HG02678 (cell line): ENCODE measurements at regions not wholly inside any gene's neighbourhood (a gene's known extent, or its start where the extent isn't known, plus 50 kb on each side); places are given as distances from the start of the nearest gene placed in this dataset.
"Not testable (repeated sequence)": the region's sequence is repeated elsewhere in the genome, so short reads cannot be mapped to it uniquely, and the experiment has no call there.

Experiments used
- ATAC-seq: cut with Tn5 transposase; IDR thresholded peaks from one replicate; pipeline ENCODE4 v1.9.1; 2021; ENCODE audit warnings: mild to moderate bottlenecking, moderate library complexity; ENCODE audit not compliant: unreplicated experiment

DNA sequence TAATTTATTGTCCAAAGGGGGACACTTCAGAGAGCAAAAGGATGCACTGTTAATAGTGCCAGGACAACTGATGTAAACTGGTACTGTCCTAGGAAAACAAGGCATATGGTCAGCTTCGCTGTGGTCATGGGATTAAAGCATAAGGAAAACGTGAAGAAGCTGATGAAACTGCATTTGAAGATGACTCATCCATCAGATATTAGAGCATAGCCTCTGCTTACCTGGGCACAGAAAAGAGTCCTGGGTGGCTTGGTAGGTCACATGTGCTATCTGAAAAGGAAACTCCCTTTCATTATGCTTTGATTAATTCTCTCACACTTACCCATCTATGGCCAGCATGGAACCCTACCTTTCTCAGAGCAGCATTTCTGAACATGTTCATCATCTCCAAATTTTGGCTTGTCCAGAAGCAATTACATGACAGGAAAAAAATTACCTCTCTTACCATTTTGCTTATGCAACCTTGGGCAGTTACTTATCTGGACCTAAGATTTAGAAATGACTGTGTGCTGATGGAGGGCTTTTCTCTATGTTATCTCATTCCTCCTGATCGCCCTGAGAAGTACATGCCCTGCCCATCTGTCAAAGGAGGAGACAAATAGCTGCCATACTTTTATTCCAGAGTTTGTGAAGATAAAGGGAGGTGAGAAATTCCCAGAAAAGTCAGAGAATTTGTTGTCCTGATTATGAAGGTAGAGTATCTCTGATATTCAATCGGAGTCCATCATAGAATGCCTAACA lies 275.3 kb upstream of the SLC14A2 start:
- ATAC-seq, result no peak

GRCh38 chr18:45340884-45341283 lies 274.4 kb upstream of the SLC14A2 start:
- no peak for ATAC-seq

- no peak for ATAC-seq
Measured at GRCh38 chr18:45341454-45341853, 273.8 kb upstream of the SLC14A2 start.

GRCh38 chr18:45342166-45342565 lies 273.1 kb upstream of the SLC14A2 start:
- no peak for ATAC-seq

- no peak for ATAC-seq
Measured at GRCh38 chr18:45342653-45343052, 272.6 kb upstream of the SLC14A2 start.

DNA sequence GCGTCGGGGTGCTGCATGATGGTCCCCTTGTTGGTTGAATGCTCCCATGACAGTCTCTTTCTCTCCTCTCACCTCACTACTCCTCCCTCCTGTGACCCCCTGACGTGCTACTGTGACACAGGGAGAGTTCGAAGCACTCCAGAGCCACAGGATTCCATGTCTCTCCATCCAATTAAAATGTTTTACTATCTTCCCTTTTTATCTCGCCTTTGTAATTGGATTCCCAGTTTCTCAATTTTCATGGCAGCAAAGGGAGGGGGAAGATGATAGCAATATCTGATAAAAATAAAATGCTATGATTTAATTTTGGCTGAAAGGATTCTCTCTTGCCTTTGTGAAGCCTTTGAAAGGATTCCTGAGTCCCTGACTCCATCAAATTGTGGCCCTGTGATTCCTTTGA lies 271.9 kb upstream of the SLC14A2 start:
- ATAC-seq, result no peak

GRCh38 chr18:45344680-45345079 lies 270.6 kb upstream of the SLC14A2 start:
- not testable (repeated sequence) for ATAC-seq

DNA sequence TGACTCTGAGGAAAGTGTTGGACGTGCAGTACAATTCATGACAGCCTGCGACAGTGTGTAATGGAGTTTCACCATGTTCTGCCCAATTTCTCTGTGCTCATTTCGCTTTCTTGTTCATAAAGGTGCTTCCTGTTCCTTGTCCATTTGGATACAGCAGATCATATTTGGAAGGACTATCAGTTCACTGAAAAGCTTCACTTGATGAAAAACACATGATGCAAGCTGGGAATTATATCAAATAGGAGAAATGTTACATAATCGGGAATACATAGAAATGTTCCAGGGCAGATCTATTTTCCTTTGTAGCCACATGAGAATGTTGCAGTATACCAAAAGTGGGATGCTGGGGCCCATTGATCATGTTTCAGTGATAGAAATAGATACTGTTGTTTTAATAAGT lies 266.3 kb upstream of the SLC14A2 start:
- no peak for ATAC-seq

DNA sequence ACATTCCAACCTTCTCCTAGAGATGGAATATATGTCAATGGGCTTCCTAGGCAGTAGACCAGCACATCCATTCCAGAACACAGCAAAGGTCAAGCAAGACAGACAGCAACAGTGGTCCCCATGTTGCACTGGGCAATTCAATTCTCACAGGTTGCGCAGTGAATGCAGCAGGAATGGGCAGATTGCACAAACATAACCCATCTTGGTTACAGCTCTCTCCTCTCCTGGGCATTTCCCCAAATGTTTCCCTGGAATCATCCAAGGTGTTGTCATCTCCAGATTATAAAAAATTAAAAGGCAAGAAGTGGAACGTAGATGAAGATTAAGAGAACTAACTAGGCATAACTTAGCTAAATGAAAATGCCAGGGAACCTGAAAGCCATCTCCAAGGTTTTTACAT lies 265.8 kb upstream of the SLC14A2 start:
- ATAC-seq, result no peak

- no peak for ATAC-seq
Measured at GRCh38 chr18:45350404-45351156, 264.7 kb upstream of the SLC14A2 start.

DNA sequence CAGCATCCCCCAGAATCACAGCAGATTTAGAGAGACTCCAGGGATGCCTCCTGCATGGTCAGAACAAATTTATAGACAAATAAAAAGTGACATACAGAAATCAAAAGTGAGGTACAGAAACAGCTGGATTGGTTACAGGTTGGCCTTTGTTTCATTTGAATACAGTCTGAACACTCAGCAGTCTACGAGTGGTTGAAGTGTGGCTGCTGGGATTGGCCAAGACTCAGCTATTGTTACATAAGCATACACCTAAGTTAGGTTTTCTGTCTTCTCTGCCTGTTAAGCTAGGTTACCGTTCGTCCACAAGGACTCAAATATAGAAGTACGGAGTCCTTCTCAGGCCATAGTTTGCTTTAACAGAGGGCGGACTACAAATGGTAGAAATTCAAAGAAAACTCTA lies 262.4 kb upstream of the SLC14A2 start:
- no peak for ATAC-seq

DNA sequence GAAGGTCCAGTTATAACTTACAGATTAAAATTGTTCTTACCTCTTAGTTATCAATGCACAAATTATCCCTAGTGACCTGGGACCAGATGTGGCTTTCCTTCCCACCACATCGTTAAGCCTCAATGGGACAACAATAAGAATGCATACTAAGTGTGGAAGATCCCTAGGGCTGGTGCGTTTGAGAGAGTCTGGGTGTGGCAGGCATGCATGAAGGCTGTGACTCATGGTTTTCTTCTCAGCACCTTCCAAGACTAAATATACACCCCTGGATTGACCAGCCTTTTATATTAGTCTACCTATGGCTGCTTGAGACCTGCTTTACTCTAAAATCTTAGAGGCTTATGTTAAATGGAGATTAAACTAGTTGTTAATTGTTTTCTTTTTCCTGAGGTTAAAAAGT lies 261.7 kb upstream of the SLC14A2 start:
- no peak for ATAC-seq

DNA sequence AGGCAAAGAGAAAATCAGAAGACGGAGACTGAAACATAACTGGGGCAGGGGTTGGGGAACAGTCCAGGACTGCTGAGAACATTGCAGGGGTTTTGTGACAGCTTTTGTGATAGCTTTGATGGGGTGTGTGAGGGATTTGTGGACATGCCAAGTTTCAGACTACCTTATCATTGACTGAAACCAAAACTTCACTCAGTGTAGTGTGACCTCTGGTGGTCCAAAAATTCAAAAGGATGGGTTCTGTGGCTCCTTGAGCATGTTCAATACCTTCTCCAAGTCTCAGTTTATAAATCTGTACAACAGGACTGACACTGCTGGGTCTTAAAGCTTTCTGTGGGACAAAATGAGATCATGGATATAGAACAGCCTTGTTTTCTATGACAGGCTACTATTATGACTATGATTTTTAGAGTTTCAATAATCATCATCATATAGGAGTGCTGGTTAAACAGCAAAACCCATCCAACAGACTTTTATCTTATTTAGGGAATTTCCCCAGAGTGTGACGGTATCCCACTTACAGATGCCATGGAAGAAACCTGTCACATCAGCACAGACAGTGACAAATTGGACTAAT lies 259.2 kb upstream of the SLC14A2 start:
- ATAC-seq, result no peak

GRCh38 chr18:45357686-45358470 lies 257.4 kb upstream of the SLC14A2 start:
- no peak for ATAC-seq

DNA sequence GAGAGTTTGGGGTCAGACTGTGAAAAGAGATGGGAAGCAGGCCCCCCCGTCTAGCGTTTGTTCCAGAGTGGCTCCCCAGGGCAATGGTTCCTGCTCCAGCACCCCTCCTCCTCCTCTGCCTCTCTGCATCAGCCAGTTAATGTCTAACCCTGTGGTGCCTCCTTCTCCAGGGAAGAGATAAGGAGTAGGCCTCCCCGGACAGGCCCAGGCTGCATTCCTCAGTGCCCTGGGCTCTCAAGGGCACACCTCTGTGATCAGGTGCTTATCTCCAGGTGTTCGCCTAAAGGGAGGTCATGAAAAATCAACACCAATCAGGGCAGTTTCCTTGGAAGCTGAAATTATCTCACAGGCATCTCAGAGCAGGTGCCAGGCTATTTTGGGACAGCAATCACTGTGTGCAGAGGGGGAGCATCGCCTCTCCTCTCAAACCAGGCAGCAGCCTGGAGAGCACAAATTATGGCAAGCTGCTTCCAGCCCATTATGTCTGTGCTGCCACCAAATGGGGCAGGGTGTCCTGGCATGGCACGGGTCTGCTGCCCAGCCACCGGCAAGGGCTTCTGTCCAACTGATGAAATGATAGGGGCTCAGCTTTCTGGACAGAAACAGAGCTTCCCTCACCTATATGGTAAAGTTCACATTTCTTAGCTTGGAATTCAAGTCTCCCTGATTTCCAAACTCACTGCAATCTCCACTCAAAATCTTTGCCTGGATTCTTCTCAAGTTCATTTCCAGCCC lies 255.8 kb upstream of the SLC14A2 start:
- ATAC-seq, result no peak

DNA sequence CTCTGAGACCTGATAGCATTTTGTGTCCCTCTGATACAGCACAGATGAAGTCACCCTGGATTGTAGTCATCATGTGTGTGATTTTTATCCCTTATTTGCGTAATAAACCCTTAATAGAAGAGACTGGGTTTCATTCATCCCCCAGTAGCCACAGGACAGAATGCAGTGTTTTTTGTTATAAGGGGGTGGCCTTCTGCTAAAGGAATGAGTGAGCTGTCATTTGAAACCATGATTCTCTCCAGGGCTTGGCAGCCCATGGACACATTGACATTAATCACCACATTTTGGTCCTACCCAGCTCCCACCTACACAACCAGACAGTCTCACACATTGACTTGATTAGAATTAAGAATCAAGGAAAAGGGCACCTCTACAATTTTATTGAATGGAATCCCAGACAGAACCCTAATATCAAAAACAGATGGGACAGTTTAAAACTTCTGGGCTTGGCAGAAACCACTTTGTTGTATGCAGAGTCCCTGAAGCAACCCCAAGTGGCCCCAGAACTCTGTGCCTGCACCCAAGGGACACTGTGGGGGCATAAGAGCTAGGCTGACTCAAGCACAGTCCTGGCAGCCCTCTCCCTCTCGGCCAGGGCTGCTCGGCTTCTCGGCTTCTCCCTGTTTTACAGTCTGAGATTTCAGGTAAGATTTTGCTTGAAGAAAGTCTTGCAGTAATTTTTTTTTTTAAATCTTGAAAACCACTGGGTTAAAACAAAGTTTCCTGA lies 254.0 kb upstream of the SLC14A2 start:
- no peak for ATAC-seq

GRCh38 chr18:45363196-45363595 lies 252.1 kb upstream of the SLC14A2 start:
- ATAC-seq, result no peak

- no peak for ATAC-seq
Measured at GRCh38 chr18:45365835-45366234, 249.4 kb upstream of the SLC14A2 start.

DNA sequence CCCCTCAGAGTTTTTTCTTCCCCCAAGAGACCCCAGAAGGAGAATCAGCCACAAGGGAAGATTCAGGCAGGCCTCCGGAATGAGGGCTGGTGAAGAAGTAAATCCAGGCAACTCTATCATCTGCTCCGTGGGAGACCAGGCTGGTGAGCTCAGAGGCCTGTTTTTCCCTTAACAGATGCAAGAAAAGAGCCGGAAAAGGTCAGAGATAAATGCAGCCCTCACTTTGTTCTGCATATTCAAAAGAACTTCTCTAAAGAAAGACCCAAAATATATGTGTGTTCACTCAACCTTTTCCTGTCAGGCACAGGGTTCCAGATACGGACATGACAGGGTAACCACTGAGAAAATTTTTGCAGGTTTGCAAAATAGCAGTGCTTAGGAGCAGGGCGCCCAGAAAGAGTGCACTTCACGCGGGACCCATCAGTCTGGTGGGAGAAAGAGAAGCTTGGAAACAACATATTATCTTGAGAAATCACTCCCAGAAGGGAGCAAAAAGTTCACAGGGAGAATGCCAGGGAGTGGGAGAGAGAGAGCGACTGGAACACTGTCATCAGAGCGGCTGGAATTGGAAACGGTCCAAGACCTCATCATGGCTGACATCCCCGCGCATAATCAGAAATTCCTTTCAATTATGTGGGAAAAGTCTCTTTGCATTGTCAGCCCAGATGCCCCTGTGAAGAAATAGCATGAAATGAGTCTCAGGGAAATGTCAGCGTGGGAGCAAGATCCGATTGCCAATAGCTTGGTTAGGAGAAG lies 244.8 kb upstream of the SLC14A2 start:
- no peak for ATAC-seq
